Right kidney (tissue), 1 donor: ENCODE measurements at regions not wholly inside any gene's neighbourhood (a gene's known extent, or its start where the extent isn't known, plus 50 kb on each side); places are given as distances from the start of the nearest gene placed in this dataset.

ENCODE experiments used
- DNase-seq: peaks from one replicate; pipeline ENCODE4 v3.0.0-alpha.2; 2016

DNA sequence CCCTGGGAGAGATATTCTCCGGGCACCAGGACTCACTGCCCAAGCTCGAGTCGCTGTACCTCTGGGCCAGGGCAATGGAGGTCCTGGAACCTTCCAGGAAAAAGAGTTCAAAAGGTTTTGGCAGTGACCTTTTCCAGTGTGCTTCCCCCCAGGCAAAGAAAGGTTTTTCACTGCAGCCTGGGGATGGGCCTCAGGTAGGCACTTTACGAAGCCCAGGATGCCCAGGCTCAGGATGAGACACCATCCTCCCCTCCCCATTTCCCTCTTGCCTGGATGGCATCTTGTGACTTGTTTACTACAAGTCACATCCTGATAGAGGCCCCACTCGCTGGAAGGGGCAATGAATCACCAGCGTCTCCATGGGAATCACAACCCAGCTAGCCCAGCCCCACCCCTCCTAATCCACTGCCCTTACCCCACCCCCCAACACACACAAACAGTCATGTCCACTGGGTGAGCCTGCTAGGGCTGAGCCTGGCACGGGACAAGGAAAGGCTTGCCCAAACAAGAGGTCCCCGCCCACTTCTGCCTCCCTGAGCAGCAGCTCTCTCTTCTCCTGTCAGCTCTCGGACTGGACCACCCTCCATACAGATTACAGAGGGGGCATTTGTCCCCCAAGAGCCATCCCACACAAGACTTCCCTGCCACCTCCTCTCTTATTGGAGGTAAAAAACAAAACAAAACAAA, 93.8 kb upstream of the SMNDC1 start:
- no peak for DNase-seq

DNA sequence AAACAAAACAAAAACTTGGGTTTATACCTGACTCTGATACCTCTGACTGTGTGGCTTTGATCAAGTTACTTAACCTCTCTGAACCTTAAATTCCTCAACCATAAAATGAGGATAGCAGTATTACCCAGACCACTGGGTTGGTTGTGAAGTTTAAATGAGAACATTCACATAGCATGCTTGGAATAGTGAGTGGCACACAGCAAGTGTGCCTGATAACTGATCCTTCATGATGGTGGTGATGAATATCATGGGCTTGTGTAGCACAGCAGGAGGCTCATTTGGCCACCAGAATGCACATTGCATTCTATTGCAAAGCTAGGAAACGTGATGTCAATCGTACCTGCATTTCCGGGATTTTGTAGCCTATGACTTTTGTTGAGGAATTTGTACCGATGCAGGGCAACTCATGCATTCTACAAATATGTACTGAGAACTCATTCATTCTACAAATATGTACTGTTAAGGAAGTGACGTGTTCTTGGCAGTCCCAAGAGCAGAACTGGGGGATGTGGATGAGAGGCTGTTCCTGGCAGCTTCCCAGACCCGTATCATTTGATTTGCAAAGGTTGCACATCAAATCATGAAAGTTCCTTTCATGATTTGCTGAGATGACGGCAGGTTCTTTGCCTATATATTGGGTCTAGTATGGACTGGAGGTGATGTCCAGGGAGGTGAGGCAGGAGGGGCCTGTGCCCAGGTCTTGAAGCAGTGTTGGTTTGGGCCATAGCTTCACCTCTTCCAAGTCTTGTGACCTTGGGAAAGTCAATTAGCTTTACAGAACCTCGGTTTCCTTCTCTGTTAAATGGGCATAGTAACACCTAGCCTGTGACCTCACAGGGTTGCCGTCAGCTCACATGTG, 94.6 kb upstream of the SMNDC1 start:
- DNase-seq, result no peak

DNA sequence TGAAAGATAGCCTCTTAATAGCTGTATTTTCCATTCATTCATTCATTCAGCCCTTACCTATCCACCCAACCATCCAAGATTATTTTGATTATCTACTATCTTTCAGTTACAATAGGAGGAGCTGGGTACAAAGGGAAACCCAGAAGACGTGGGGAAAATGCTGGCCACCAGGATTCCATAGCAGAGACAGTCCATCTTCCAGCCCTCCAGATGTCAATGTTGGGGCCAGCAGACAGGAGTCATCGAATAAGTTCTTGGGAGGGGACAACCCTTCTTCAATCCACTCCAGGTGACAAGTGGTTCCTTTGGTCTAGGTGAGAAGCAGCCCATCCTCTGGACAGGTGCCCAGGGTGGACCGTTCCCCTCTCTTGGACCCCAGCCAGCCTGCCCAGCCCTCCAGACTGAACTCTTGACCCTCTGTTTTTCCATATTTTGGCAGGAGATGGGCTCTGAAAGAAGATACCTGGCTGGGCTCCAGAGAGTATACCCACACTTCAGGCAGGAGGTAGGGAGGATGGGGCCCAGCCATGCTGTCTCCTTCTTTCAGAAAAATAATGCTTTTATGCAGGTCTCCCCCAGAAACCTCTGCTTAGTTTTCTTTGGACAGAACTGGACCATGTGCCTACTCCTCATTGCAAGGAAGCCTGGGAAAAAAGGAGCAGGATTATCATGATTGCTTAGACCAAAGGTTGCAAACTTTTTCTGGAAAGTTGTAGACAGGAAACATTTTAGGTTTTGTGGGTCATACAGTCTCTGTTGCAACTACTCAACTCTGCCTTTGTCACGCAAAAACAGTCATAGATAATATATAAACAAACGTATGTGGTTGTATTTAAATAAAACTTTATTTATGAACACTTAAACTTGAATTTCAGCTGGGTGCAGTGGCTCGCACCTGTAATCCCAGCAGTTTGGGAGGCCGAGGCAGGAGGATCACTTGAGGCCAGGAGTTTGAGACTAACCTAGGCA, 95.5 kb upstream of the SMNDC1 start:
- DNase-seq, result no peak

DNA sequence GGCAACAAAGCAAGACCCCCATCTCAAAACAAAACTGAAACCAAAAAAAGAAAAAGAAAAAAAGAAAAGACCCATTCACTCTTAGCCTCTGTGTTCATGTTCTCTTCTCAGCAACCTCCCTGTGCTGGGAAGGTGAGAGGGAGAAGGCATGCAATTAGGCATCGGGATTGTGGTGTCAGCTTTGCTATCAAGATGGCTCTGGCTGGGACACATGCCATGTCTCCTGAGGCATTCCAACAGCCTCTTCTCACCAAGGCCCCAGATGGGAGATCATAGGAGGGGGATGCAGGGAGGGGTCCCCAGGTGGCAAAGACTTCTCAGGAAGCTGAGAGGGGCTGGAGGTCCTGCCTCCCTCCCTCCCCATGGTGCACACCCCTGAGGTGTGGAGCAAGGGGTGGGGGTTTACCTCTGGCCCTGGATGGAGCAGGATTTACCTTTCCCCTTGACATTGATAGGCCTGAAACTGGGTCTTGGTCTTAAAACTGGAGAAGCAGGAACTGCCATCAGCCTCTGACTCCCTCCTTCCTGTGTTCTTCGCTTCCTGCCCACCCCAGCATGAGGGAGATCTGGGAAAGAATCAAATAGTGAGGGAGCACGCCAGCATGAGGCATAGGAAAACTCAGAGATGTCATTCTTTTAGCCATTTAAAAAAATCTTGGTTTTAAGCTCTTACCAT, 96.2 kb upstream of the DUSP5 start:
- DNase-seq, result no peak

DNA sequence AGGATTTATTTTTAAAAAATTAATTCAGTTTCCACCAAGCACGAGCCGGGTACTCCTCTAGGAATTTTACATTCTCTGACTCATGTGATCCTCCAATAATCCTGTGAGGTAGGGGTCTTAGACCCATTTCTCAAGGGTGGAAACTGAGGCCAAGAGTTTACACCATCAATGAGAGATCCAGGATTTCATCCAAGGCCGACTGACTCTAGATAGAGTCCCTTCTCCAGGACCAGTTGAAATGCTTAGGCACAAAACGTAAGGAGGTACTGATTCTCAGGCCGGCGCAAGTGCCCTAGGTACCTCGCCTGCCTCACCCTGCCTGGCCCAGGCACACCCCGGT, 95.7 kb upstream of the DUSP5 start:
- DNase-seq, result no peak

DNA sequence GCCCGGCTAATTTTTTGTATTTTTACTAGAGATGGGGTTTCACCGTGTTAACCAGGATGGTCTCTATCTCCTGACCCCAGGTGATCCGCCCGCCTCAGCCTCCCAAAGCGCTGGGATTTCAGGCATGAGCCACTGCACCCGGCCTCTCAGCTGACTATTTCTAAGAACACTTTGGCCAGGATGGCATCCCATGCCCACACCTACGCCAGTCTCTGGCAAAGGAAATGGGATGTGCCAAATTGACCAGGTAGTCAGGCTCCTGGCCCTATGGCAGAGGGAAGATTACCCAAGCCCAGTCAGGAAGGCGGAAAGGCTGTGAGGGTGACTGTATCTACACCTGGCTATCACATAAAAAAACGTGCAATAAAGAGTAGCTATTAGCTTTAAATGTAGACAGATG, 94.1 kb upstream of the DUSP5 start:
- no peak for DNase-seq

DNA sequence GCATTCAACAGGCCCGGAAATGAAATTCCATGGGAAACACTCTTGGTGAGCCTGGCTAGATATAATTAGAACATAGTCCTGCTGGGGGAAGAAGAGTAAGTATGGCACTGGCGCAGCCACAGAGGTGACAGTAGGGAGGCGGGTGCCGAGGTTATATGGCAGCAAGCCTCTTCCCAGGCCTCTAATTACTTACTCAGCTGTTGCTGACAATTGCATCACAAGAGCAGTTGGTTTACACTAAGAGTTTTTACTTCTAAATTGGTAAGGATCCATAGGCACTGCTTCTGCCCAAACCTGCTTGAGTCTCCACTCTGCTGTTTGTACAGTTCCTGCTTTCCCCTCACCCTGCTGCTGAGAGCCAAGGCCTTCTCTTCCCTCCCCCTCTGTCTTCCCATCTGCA, 93.3 kb upstream of the DUSP5 start:
- DNase-seq, result no peak

DNA sequence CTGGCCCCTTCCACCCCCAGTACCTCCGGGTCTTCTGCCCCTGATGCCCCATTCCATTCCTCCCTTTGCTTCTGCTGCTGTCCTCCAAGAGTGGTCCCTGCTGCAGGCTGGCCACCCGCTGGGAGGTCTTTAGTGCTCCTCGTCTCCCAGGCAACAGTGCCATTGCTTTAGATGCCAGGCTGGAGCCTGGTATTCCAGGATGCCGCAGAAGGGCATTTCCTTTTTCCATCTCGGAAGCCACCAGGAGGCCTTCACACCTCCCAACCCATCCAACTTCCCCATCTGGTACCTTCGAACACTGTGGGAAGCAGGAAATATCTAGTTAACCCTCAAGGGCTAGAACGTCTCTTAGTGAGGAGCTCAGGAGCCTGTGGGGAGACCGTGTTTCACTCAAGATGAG, 92.9 kb upstream of the DUSP5 start:
- no peak for DNase-seq

DNA sequence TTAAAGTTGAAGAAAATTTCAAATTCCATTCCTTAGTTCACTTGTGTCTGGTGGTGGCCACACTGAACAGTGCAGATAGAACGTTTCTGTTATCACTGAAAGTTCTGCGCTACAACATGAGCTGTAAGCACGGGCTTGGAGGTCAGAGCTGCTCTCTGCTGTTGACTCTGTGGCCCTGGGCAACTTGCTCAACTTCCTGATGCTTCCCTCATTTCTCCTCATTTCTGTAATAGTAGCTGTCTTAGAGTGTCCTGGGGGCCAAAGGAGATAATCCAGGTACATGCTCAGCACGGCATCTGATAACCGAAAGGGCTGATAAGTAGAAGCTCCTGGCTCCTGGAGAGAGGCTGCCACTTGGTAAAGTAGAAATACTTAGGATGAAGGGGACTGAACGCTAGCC, 92.3 kb upstream of the DUSP5 start:
- DNase-seq, result no peak

DNA sequence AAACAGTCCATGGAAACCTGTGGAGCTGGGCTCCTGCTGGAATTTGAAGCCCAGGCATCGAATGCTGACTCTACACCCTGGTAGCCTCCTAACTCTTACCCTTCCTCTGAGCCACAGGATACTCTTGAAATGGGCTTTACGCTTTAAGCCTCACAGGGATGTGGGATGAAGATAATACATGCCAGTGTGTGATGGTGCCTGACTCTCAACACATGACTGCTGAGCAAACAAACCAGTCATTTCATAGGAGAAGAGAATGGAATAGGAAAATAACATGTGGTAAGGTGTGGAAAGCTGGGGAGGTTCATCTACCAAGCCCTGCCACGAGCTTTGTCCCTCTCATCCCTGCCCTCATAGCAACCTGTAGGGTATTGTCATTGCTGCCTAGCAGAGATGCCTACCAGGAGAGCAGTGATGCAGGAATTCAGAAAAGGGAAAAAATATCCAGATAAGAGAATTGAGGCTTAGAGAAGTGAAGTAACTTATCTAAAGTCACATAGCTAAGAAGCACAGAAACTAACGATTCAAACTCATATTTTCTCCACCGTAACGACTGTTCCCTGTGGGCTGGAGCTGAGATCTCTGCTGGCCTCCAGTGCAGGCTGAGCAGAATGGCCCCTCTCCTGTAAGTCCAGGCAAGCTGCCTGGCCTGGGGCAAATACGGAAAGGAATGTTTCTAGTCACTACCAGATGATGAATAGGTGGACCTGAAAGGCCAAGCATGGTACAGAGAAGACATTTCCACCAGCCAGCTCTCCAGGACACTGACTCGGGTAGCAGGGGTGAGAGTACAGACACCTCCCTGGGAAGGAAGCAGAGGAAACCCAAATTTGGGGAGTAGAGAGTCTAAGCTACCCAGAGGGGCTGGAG, 90.2 kb upstream of the DUSP5 start:
- DNase-seq, result no peak

DNA sequence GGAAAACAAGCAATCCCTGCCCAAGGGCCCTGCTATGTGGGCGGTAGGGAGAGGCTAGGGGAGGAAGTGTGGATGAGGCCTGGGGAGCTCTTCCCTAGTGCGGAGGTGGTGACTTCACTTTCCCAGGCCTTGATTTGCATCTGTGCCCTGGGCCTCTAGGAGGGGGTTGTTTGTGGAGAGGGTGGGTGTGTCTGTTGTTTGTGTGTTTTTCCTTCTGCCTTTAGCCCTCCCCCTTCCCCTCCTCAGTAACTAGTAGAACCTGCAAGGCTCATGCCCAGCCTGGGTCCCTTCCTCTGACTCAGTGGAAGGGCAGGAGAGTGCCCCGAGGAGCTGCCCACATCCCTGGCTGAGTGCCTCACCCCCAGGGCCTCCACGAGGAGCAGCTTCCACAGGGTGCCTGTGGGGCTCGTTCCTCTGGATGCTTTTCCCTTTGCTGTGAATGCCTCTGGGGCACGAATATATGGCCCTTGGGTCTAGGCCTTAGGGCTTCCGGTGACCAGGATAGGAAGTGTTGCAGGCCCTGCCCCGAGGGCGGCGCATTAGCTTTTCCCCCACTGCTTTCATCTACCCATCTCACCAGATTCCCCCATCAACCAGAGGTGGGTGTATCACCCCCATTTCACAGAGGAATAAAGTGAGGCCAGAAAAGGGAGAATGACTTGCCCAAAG, 89.4 kb upstream of the DUSP5 start:
- DNase-seq, result no peak

DNA sequence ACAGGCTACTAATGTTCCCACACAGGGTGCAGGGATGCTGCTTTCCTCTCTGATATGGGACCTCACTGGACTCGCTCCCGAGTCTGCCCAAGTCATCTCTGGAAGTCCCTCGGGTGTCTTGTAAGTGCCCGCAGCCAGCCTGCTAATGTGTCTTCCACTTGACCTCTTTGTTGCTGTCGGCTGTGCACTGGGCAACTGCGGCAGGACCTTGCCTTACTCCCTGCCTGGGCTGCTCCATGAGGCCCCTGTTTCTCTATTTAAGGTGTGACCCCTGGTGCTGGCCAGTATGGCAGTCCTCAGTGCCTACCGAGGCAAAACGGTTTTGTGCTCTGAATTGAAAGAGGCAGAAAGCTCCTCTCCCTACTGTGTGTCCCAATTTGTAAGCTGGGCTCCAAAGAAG, 88.8 kb upstream of the DUSP5 start:
- no peak for DNase-seq

DNA sequence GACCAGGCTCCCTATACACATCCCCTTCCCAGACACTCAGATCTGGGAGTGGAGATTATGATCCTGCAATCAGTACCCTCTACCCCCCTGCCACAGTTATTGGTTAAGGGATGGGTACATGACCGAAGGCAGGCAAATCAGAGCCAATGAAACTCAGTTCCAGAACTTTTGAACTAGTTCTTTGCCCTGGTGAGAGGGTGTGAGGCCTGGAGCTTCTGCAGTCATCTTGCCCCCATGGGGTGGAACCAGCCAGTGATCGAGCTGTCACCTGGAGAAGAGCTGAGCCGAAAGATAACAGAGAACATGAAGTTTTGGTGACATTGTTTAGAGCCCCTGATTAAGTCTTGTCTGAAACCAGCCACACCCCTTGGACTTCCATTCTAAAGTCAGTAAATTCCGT, 88.2 kb upstream of the DUSP5 start:
- DNase-seq, result no peak

DNA sequence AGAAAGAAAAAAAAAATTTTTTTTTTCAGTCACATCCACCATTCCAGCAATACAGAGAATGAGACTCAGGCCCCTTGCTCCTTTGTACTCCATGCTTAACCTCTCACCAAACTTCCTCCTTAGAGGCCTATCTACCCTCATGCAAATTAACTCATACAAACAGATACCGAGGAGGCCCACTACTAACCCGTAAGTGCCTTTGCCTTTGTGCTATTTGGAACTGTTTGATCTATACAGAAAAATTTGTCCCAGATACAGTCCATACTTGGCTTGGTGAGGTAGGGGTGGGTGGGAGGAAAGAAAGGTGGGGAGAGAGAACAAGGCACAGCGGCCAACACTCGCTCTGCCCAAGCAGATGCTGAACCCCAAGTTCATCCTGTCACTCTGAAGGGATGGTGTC, 87.8 kb upstream of the DUSP5 start:
- no peak for DNase-seq

DNA sequence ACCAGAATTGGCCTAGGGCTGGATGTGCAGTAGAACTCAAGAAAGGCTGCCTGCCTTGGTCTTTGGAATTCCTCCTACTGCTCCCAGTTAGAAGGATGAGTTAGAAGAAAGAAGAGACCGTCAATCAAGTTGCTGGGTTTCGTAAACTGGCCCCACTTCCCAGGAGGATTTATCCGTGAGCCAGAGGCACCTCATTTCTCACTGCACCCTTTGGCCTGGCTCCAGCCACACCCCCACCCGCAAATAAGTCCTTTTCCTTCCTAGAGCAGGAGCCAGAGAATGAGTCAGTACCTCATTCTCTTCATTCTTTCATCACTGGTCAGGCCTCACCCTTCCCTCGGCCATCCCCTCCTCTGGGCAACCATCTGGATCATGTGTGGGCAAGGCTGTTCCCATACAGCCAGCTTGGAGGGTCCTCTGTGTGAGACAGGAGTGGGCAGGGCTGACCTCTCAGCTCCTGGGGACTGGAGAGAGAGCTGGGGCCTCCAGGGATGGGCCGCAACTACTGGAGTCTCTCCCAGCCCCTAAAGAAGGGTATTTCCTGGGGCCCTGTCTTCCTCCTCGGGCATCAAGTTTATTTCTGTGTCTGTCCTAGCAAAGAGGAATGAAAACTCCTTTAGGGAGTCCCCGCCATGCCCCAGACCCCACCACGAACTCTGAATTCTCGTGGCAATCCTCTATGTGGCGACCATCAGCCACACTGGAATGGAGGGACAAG, 87.2 kb upstream of the DUSP5 start:
- DNase-seq, result no peak

DNA sequence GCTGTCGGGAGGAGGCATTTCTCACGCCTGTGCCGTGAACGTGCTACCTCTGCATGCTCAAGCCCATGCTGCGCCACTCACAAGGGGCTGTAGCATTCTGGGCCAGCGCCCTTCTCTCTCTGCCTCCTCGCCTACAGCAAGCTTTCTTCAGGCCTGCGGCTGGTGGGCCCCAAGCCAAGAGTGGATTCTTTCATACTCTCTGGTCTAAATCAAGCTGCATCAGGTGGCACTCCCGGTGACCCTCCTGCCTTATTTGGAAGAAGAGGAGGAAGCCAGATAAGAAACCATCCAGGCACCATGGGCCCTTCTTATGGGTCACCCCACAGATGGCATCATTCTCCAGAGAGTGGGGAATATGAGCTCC, 86.7 kb upstream of the DUSP5 start:
- no peak for DNase-seq

DNA sequence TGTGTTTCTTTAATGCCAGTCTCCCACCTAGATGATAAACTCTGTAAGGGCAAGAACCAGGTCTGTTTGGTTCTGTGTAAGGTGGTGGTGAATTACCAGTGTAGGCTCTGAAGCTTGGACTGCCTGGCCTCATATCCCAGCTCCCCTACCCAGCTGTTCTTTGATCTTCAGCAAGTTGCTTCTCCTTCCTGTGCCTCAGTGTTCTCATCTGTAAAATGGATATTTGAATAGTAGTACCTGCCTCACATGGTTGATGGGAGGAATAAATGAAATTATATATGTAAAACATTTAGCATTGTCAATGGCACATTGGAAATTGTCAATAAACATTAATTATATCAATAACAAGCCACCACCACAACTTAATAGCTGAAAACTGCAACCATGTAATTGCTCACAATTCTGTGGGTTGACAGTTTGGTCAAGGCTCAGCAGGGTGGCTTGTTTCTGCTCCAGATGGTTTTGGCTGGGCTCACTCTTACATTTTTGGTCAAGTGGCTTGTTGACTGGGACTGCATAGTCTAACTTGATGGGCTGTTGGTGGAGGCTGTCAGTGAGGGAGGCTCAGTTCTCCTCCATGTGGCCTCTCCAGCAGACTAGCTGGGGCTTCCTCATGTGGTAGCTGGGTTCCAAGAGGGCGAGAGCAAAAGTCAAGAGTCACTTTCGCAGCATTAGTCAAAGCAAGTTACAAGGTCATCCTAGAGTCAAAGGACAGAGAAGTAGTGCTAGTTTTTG, 84.5 kb upstream of the DUSP5 start:
- no peak for DNase-seq

DNA sequence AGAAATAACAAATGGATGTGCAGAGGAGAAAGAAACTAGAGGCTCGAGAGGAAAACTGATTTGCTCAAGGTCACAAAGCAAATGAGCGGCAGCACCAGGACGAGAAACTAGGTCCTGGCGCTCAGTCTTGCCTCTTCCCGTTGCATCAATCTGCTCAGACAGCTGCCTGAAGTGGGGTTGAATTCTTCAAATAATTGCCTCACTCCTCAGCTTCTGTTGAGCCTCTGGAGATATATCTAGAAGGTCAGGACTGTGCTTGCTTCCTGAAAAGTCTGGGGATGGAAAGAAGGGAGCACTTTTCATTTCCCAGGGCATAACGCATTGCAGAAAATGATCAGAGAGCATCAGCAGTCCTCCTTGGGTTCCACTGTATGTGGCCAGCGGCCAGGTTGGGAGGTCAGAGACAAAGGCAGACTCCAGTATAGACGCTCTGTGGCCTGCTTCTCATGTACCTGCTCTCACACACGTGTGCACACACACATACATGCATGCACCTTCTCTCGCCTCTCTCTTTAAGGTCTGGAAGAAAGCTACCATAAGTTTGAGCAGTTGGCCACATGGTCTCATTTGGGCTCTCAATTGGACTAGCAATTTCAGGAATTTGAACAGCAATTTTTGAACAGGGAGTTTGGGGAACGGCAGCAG, 83.7 kb upstream of the DUSP5 start:
- DNase-seq, result no peak
